Esophagus squamous epithelium (tissue), 5 donors: ENCODE measurements at regions not wholly inside any gene's neighbourhood (a gene's known extent, or its start where the extent isn't known, plus 50 kb on each side); places are given as distances from the start of the nearest gene placed in this dataset.
"Not testable (repeated sequence)": the region's sequence is repeated elsewhere in the genome, so short reads cannot be mapped to it uniquely, and the experiment has no call there.

Source experiments
- DNase-seq: peaks from one replicate; lab custom pipeline; 2025; lab: John Stamatoyannopoulos, UW
- H3K27ac ChIP-seq, 4 donors: fragments of 200-600 bp; sonication (generic); one replicate each; pipeline ENCODE4 v1.5.1; 2016 to 2019; ENCODE audit warnings: mild to moderate bottlenecking in 1 of 4
- H3K27me3 ChIP-seq, 4 donors: fragments of 200-600 bp; sonication (generic); 1 replicate in 3 of 4; 2 replicates in 1 of 4; pipeline versions ENCODE4 v1.5.1 to v1.6.0; 2017 to 2021; ENCODE audit warnings: antibody characterized with exemption in 1 of 4
- H3K36me3 ChIP-seq, 3 donors: fragments of 200-600 bp; sonication (generic); one replicate each; pipeline ENCODE4 v1.5.1; 2016 to 2019
- H3K4me1 ChIP-seq, 3 donors: fragments of 200-600 bp; sonication (generic); one replicate each; pipeline ENCODE4 v1.5.1; 2017 to 2019
- H3K4me3 ChIP-seq, 4 donors: fragments of 200-600 bp; sonication (generic); 1 replicate in 3 of 4; 2 replicates in 1 of 4; pipeline ENCODE4 v1.5.1; 2016 to 2019; ENCODE audit warnings: mild to moderate bottlenecking in 2 of 4, moderate library complexity in 1 of 4
- H3K9me3 ChIP-seq, 3 donors: fragments of 200-600 bp; sonication (generic); one replicate each; pipeline ENCODE4 v1.5.1; 2016 to 2019
- POLR2A ChIP-seq, 4 donors: fragments of 450-650 bp; IDR thresholded peaks; one replicate each; pipeline ENCODE4 v1.6.1; 2017; ENCODE audit warnings: antibody characterized with exemption in 4 of 4, mild to moderate bottlenecking in 4 of 4, moderate library complexity in 3 of 4
- WGBS, 2 donors: methylation state at CpG; one replicate each; pipeline ENCODE4 v1.1.5; 2018; 5-methylcytosine and 5-hydroxymethylcytosine counted together
- intact Hi-C: fragments of 100-400 bp; cut with DNase I; formaldehyde crosslinking; loops from one replicate; pipeline ENCODE4 v1.15.0; 2022
- TF ChIP-seq, protein P1 (sequence below), 6 experiments: fragments of 450-650 bp in 4 of 6; fragments of 200-600 bp in 2 of 6; sonication (generic) in 2 of 6; IDR thresholded peaks; one replicate each; pipeline ENCODE4 v1.5.1; 2016 to 2019; ENCODE audit warnings: antibody characterized with exemption in 6 of 6, mild to moderate bottlenecking in 4 of 6, moderate library complexity in 4 of 6
- donor health status: DM: yes; HTN: yes; CAD: no.

DNA sequence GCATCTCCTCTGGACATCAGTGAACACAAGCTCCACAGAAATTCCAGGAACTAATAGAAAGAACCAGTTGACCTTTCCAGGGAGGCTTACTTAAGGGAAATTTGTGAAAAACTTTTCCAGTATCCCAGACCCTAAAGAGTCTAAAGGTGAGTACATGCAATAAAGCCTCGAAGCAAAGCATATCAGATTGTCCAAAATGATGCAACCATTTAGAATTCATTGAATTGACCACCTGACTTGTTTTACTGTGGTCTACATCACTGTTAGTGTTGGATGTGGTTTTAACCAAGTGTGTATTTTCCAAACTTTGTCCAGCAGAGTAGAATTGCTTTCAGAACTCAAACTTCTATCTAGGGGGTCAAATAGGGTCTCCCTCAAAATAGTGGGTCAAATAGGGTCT, 76.3 kb upstream of the TIAM1 start:
- Histone ChIP-seq H3K9me3 (no peaks in the 10 kb centered on the region), H3K4me3 (no peak overlapping the region), H3K4me1 (peaks cover 0 to 9% (median 0%) of the 10 kb centered on the region in 3 donors), H3K27me3 (no peaks in the 10 kb centered on the region), H3K27ac (no peak overlapping the region), H3K36me3 (no peaks in the 10 kb centered on the region)
- 71 to 89% methylated on average over 1 of the region's 1 CpG for WGBS, 2 donors
- DNase-seq = no peak
- intact Hi-C loops = no loop called here
- TF ChIP-seq, protein P1, sequence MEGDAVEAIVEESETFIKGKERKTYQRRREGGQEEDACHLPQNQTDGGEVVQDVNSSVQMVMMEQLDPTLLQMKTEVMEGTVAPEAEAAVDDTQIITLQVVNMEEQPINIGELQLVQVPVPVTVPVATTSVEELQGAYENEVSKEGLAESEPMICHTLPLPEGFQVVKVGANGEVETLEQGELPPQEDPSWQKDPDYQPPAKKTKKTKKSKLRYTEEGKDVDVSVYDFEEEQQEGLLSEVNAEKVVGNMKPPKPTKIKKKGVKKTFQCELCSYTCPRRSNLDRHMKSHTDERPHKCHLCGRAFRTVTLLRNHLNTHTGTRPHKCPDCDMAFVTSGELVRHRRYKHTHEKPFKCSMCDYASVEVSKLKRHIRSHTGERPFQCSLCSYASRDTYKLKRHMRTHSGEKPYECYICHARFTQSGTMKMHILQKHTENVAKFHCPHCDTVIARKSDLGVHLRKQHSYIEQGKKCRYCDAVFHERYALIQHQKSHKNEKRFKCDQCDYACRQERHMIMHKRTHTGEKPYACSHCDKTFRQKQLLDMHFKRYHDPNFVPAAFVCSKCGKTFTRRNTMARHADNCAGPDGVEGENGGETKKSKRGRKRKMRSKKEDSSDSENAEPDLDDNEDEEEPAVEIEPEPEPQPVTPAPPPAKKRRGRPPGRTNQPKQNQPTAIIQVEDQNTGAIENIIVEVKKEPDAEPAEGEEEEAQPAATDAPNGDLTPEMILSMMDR (IDR thresholded peaks at IDR 0.05) = no peak
- no peak for TF ChIP-seq POLR2A (IDR thresholded peaks at IDR 0.05)

DNA sequence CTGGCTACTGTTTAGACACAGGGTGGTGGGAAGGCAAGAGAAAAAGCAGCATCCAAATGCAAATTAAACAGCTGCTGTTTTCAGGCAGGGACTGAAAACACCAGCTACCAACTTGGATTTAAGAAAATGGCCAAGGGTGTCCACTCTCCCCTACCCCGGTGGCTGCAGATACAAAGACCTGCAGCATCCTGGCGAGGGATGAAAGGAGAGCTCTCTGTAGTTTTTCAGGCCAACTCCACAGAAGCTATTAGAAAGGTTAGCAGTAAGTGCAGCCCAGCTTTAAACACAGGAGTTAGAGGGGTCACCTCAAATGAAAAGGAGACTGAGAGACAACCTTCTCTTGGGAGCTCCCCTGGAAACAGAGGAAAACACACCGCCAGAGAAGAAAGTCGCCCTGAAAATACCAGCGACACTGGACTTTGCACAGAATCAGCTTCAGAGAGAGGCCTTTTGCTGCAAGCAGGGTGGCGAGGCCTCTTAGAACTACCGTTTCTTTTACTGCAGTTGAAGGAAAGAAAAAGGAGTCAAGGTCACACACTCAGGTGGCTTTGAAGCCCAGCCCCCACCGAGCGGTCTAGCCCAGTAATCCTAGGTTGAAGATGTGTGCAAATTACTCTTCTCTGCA, 74.4 kb upstream of the TIAM1 start:
- no peaks in the 10 kb centered on the region for H3K27me3 ChIP-seq
- WGBS, 2 donors = 91 to 93% methylated on average over 7 to 9 of the region's 9 CpGs

DNA sequence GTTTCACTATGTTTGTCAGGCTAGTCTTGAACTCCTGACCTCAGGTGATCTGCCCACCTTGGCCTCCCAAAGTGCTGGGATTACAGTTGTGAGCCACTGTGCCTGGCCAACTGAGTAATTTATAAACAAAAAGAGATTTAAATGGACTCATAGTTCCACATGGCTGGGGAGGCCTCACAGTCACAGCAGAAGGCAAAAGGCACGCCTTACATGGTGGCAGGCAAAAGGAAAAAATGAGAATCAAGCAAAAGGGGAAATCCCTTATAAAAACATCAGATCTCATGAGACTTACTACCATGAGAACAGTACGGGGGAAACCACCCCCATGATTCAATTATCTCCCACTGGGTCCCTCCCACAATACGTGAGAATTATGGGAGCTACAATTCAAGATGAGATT, 73.2 kb upstream of the TIAM1 start:
- H3K4me1 ChIP-seq, H3K9me3 ChIP-seq, intact Hi-C loops, H3K4me3 ChIP-seq, DNase-seq, H3K27ac ChIP-seq, H3K27me3 ChIP-seq, H3K36me3 ChIP-seq: not testable (repeated sequence)
- WGBS, 2 donors = 56 to 97% methylated on average over 3 of the region's 3 CpGs

More for the DNA sequence above, 74.4 kb upstream of the TIAM1 start:
- intact Hi-C loops = no loop called here
- no peak overlapping the region for H3K27ac ChIP-seq
- no peak for DNase-seq
- TF ChIP-seq, protein P1 (IDR thresholded peaks at IDR 0.05) = no peak
- no peak for TF ChIP-seq POLR2A (IDR thresholded peaks at IDR 0.05)
- no peaks in the 10 kb centered on the region for H3K36me3 ChIP-seq
- H3K9me3 ChIP-seq = no peaks in the 10 kb centered on the region
- no peaks in the 10 kb centered on the region for H3K4me1 ChIP-seq
- no peak overlapping the region for H3K4me3 ChIP-seq

DNA sequence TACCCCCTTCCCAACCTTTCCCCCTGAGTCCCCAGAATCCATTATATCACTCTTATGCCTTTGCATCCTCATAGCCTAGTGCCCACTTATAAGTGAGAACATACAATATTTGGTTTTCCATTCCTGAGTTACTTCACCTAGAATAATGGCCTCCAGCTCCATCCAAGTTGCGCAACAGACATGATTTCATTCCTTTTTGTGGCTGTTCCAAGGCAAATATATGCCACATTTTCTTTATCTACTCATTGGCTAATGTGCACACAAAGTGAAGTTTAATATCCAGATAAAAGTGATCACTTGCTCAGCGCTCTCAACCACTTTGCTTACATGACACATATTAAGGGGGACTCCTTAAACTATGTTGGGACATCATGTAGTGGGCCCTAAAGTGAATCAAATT, 72.4 kb upstream of the TIAM1 start:
- no peaks in the 10 kb centered on the region for H3K27me3 ChIP-seq
- H3K4me1 ChIP-seq = no peaks in the 10 kb centered on the region
- intact Hi-C loops = no loop called here
- H3K36me3 ChIP-seq = no peaks in the 10 kb centered on the region
- TF ChIP-seq POLR2A (IDR thresholded peaks at IDR 0.05) = no peak
- TF ChIP-seq, protein P1 (IDR thresholded peaks at IDR 0.05) = no peak
- no peaks in the 10 kb centered on the region for H3K9me3 ChIP-seq
- no peak for DNase-seq
- H3K27ac ChIP-seq = no peak overlapping the region
- WGBS, 2 donors = 63 to 85% methylated on average over 2 of the region's 2 CpGs
- H3K4me3 ChIP-seq = no peak overlapping the region

DNA sequence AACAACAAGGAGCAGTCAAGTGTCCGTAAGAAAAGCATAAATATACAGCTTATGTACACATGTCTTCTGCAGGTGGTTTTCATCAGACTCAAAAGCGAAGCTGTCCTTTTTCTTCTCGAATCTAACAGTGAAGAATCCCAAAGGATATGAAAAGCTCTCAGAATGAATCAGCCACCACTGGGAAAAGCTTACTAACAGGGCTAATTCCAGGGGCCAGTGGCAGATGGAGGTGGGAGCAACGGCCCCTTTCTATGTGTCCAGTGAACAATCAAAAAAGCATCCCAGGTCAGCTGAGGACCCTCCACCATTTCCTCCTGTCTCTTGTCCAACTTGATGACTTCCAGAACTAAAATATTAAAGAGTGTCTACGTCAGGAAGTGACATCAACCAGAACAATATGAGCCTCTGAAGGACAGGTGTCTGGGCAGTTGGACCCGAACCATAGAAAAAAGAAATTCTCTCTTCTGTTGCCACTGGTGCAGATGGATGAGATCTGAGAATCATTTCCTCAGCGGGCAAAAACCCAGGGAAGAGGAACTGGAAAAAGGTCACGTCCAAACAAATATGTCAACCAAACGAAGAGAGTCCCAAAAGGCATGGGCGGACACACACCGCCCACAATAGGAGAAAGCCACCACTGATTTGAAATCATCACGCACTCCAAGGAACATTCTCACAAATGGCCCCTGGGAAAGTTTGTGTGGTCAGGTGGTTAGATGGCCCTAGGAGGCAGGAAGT, 70.4 kb upstream of the TIAM1 start:
- H3K27me3 ChIP-seq = no peaks in the 10 kb centered on the region
- no peaks in the 10 kb centered on the region for H3K4me1 ChIP-seq
- no peak overlapping the region for H3K4me3 ChIP-seq
- no peak for DNase-seq
- no peaks in the 10 kb centered on the region for H3K9me3 ChIP-seq
- intact Hi-C loops = no loop called here
- no peaks in the 10 kb centered on the region for H3K36me3 ChIP-seq
- no peak overlapping the region for H3K27ac ChIP-seq
- TF ChIP-seq, protein P1 (IDR thresholded peaks at IDR 0.05) = no peak
- no peak for TF ChIP-seq POLR2A (IDR thresholded peaks at IDR 0.05)
- WGBS, 2 donors = 82 to 86% methylated on average over 11 to 12 of the region's 12 CpGs
